AML-193 (cell line): ENCODE measurements at regions not wholly inside any gene's neighbourhood (a gene's known extent, or its start where the extent isn't known, plus 50 kb on each side); places are given as distances from the start of the nearest gene placed in this dataset.

Experiments used
- DNase-seq, 2 experiments: peaks; one replicate each; lab custom pipeline; 2025; lab: John Stamatoyannopoulos, UW

DNA sequence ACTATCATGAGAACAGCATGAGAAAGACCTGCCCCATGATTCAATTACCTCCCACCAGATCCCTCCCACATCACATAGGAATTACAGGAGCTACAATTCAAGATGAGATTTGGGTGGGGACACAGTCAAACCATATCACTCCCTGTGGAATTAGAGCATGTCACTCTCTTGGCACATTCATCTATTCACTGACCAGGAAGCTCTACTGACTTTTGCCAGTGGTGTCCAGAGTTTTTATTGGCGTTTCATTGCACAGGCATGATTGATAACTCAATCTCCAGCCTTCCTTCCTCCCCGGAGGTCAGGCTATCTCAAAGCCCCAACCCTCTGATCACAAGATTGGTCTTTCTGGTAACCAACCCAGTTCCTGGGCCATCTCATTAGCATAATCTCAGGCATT is 478.9 kb upstream of the NRP1 start:
- DNase-seq = no peak

DNA sequence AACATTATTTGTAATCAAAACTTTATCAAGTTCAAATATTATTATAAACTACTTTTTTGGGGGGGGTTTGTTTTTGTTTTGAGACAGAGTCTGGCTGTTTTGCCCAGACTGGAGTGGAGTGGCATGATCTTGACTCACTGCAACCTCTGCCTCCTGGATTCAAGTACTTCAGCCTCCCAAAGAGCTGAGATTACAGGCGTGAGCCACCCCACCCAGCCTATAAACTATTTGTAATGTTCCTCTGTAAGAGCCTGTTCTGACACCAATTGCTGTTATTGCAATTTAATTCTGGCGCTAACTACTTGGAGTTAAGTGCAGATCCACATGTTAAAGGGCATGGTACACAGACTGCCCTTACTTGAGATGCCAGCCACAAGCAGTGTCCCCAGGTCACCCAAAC is 478.1 kb upstream of the NRP1 start:
- DNase-seq = no peak

DNA sequence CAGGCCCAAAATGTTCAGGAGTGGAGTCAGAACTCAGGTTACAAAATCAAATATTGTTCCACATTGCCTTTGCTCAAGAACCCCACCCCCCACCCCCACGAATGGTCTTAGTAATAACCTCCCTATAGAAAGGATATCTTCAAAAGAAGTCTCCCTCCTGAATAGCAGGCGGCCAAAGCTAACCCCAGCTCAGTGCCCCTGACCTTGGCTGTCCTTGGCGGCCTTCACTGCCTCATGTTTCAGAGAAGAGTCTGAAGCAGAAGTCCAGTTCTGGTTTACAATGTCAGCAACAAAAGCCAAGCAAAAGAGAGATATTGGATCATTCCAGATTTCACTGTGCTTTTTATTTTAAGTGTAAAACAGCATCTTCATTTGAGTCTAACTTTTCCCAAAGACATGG is 476.5 kb upstream of the NRP1 start:
- no peak for DNase-seq

DNA sequence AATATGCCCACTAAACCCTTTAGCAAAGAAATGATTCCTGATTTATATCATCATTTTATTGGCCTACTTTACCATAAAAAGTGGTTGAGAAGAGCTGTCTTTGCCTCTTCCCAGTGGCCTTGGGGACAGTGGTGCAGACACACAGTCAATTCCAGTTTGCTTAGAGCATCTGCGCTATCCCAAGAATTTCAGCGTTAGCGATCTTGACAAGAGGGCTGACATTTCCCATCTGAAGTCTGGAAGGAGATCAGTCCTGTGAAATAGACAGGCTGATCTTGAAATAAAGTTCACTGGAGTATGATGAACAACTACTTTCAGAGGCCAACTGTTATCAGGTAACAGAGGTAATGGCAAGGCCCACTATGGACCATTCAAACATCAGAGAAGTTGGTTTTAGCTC is 475.3 kb upstream of the NRP1 start:
- DNase-seq = no peak

DNA sequence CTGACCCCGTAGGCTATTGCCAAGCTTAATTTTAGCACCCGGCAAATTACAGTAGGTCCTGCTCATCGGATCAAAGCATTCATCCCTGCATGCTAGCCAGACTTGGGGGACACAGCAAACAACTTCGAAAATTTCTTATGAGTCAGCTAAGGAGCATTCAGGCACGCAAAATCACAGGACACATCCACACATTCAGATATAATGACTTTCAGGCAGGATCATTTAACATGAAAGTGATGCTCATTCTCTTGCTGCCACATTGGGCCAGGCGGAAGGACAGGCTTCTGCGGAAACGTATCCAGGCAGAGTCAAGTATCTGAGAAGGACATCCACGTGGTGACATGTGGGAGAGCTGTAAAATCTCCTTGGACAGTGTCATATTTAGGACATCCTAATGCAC is 474.0 kb upstream of the NRP1 start:
- DNase-seq = no peak

DNA sequence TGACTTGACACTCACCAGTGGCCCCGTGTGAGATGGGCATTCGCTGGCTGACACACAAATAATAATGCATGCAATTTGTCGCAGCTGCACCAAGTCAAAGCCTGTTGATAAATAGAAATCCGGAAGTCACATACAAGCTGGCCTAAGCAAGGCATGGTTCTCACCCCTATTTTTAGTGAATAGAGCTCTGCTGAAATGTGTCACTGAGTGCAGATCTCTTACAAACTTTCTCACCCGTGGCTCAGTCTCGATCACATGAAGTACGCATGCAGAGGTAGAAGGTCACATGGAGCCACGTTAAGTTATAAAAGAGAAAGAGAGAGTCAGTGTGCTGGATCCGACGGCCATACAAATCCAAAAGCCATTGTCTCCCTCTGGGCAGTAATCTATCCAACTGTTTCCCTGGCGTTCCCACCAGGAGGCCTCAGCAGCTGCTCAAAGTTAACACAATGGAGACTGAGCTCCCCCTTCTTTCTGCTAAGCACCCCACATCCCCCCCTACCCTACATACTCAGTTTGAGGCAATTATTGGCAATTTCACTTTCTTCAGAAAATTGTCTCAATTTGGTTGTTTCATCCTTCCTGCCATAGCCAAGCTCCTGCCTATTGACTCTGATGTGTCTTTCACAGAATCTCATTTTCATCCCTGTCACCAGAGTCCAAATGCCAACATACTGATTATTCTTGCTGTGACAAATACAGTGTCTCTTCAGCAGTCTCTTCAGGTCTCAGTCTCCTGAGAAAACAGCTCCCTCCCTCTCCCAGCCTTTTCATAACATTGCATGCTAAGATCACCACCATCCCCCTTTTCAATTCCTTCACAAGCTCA is 473.3 kb upstream of the NRP1 start:
- no peak for DNase-seq

DNA sequence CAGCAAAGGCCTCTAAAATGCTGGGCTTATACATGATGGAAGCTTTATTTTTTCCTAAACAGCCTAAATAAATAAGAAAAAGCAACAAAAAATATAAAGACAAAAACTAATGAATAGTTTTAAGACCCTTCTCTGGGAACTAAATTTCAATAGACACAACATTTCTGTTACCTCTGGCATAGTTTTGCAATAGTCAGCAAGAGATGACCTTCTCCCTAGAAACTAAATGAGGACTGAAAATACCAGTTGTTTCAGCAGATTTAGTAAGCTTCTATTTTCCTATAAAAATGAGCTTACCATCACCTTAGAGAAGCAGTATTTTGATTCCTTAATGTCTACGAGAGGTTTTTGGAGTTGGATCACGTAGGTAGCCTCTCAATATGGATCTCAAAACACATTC is 471.4 kb upstream of the NRP1 start:
- no peak for DNase-seq

DNA sequence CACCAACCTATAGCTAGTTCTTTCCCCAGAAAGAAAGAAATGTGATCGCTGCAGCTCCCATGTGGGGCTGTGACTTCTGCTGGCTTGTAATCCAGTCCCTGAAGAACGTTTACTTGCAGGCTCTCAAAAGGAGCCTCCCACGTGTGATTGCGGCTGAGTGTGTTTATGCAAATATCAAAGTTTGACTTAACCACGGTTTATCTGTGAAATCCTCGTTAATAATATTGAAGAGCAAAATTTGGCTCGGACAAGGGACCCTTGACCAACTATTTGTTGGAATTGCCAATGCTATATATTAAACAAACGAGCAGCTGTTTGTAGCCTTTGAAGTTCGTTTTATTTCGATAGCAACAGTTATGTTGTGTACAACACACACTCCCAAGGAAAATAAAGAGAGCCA is 470.1 kb upstream of the NRP1 start:
- DNase-seq = no peak

DNA sequence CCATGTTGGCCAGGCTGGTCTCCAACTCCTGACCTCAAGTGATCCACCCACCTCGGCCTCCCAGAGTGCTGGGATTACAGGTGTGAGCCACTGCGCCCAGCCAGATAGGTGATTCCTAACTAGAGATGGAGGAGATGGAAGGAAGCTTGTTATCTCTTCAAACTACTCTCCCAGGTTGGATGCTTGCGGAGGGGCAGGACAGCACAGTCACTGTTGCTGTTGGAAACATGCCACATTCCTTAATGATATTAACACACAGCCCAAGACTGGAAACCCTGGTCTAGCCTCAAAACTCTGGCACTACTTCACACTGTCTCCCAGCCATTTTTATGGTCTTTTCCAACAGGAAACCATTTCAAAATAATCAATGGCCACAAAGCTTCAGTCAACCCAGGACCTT is 468.8 kb upstream of the NRP1 start:
- DNase-seq = no peak

DNA sequence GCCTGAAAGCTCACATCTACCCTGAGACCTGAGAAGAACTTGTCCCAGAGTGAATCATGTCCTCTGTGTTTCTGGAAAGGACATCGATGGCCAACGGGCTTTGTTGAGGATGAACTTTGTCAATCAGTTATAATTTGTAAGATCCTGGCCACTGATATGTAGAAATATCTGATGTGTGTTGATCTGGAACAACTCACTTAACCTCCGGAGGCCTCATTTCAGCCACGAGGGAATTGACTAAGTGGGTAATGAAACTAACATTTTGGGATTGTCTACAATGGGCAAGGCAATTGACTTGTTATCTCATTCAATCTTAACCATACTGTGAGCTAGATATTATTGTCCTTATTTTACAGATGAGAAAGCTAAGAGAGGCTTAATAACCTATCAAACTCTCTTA is 468.1 kb upstream of the NRP1 start:
- DNase-seq = no peak

DNA sequence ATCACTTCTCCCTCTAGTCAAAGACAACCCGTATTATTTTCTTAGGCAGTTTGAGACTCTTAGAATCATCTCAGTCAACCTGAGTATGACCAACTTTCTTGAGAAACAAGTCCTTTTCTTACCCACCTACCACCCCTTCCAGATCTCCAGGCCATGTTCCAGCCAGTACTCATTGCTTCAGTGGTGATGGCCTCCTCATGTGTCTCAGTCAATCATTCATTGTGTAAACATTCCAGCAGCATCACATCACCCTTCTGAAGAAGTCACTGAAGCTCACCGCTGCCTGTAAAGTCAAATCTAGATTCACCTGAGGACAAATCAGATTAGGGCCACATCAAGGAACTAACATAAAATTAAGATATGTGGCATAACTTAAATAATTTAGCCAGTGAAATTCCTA is 467.2 kb upstream of the NRP1 start:
- DNase-seq = no peak

DNA sequence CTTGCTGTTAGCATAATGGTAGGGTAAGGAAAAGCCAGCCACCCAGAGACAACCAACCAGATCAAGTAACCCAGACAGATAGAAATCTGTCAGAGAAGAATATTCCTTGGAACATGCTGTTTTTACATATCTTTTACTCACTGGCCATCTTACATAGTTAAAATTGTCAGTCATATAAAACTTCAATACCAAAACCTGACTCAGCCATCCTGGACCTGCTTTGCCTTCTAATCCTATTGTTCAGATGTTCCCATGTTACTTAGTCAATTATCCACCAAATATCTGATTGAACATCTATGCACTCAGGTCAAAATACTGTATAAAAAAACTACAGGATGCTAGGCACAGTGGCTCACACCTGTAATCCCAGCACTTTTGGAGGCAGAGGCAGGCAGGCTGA is 466.5 kb upstream of the NRP1 start:
- no peak for DNase-seq

DNA sequence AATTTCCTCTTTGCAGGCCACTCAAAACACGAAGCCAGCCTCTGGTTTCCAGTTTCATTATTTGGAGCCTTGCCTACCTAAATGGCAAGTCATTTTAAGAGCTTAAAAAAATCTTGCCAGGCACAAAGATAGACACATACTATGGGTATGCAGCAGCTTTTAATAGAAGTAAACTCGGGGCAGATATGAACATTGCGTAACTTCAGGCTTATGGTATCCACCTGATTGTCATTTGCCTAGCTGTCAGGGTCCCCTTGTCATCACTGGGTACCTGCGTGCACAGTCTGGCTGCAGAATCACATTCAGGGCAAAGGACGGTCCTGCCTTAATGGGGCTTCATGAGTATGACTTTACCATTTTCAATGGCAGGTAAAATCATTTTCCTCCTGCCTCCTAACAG is 466.1 kb upstream of the NRP1 start:
- no peak for DNase-seq

DNA sequence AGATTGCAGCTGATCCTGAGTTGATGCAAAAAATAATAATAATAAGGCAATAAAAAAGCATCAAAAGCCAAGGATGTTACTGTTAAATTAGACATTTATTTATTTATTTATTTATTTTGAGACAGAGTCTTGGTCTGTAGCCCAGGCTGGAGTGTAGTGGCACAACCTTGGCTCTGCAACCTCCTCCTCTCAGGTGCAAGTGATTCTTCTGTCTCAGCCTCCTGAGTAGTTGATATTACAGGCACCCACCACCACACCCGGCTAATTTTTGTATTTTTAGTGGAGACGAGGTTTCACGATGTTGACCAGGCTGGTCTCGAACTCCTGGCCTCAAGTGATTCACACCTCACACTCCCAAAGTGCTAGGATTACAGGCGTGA is 465.5 kb upstream of the NRP1 start:
- no peak for DNase-seq

DNA sequence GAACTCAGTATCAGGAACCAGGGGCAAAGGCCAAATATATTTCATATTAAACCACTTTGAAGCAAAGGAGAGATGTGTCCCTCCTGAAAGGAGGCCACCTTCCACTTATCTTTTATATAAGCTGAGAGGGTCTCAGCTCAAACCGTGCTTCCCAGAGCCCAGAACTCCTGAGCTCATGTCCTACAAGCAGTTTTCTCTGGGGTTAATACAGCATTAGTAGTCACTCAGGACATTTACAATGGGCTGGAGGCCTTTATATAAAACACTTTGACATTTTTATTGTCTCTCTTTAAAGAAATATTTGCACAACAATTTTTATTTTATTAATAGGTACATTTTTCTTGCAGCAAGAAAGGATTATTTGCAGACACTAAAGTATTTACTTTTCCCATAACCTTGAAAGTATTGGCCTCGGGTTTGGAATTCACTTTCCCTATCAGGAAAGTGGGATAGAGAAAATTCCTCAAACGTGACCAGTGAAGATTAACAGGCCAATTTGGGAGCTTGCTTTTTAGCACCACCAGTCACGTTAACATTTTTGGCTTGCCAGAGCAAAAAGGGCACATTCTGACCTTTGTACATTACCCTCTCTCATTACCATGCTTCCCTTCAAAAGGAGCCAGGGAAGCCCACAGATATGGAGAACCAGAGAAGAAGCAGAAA is 464.9 kb upstream of the NRP1 start:
- DNase-seq = no peak

DNA sequence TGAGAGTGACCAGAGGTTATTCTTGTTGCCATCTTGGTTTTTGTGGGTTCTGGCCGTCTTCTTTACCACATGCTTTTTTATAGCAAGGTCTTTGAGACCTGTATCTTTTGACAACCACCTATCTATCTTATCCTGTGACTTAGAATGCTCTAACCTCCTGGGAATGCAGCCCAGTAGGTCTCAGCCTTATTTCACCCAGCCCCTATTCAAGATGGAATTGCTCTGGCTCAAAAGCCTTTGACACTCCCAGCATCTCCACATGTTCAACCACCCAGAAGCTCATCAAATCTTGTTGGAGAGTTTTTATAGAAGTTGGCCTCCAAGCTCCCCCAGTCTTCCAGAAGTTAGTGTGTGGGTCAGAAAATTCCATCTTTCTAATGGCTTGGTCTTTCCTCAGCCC is 464.3 kb upstream of the NRP1 start:
- DNase-seq = no peak

DNA sequence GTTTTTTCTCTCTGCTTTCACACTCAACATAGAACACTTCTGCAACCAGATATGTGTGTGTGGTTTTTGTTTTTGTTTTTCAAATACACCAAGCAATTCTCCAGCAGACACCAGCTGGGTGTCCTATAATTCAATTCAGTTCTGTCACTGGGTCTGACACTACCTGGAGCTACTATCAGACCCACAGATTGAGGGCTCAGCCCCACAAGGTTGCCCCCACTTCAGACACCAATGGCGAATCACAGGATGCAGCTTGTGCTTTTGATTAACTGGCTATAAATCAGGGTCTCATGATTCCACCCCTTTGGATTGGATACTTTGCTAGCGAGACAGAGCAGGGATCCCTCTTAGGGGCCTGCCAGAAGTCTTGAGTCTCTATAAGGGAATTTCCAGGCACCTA is 462.2 kb upstream of the NRP1 start:
- DNase-seq = no peak

DNA sequence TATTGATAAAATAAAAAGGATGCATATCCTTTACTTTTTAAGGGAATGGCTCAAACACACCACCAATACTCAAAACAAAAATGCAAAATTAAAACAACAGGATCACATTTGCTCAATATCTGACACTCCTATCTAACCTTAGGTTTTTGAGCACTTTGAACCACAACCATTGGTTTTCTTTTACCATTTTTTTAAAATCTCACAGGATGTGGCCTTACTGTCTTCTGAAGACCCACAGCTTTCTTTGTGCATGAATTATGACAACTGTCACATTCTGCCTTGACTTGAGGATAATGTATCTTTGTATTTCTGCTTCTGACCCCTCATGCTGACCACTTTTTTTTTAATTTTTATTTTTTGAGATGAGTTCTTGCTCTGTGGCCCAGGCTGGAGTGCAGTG is 461.1 kb upstream of the NRP1 start:
- DNase-seq = no peak

DNA sequence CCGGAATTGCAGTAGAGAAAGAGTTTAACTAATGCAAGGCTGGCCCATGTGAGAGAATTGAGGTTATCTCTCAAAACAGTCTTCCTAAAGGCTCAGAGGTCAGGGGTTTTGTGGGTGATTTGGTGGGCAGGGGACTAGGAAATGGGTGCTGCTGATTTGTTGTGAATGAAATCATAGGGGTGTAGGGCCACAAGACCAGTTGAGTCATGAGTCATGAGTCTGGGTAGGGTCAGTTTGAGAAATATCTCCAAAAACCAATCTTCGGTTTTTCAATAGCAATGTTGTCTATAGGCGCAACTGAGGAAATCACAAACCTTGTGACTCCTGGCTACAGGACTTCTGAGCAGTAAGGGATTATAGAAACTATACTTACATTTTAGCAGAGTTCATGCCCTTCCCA is 460.0 kb upstream of the NRP1 start:
- DNase-seq = no peak

DNA sequence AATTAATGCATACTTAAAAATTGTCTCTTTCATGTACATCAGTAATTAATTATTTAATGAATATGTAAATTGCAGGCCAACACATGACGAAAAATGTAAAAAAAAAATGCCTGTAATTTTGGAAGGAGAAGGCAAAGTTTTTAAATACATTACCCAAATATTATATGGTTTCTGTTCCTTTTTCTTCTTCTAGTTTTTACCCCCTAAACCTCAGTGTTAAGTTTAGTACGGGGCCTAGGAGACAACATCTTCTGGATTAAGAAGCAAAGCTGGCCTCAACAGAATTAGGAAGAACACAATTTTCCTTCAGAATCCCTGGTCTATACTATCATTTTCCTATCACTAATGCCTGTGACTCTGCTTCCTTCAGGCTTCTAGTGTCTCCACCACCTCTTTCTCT is 459.3 kb upstream of the NRP1 start:
- no peak for DNase-seq

DNA sequence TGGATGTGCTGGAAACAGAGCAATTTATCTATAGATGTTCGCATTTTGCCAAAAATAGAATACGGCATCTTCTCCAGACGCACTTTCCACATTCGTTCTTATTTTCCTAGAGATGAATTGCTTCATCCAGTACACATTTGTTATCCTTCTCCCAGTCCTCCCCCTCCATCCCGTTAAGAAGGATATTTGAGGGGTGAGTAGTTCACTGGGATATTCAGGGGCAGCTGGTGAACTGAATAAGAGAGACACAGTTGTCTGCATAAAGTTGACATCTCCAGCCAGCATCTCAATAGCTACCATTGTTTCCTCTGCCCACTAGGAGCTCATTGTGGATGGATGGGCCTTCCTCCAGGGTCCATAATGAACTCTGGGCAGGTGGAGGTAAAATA is 456.8 kb upstream of the NRP1 start:
- DNase-seq = no peak

DNA sequence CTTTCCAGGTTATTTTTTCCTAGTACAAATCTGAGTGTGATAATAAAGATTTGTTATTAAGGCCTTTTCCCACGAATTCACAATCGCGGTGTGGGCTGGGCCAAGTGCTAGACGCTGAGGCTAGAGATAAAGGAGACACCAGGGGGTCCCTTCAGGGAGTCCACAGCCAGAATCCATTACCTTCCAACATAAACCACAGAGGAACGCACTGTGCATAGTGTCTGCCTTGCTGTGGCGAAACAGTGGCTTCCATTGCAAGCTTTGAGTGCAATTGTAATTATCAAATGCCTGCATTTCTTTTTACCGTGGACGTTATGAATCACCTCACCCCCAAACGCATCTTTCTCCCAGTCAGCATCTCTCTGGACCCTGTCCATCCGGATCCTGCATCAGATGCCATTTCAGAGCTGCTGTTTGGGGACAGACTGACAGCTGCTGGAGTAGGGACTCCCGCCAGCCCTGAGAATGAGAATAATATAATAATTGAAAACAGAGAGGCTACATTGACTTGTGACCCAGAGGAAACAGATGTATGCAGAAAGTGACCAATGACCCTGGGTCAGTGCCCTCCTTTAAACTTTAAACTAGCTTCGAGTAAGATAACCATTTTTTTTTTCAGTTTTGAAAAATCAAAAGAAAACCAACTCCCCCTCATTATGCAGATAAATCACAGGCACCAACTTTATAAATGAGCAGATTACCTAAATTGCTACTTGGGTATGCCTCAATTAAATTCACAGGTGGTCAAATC is 456.2 kb upstream of the NRP1 start:
- DNase-seq = no peak

DNA sequence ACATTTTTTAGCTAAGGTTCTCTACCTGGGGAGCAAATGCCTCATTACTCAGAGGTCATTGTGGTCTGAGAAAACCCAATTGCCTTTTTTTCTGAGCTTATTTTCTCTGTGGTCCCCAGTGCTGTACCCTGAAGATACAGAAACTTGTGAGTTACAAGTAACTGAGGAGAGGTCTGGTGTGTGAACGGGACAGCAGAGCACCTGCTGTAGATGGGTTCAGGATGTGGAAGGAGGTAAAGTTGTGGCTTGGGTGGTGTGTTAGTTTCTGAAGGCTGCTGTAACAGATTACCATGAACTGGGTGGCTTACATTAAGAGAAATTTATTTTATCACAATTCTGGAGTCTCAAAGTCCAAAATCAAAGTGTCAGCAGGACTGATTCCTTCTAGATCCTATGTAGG is 449.1 kb upstream of the NRP1 start:
- DNase-seq = no peak
